ENCODE measurements at regions not wholly inside any gene's neighbourhood (a gene's known extent, or its start where the extent isn't known, plus 50 kb on each side); places are given as distances from the start of the nearest gene placed in this dataset.

GRCh38 chr2:234285541-234285940, 211.3 kb downstream of the ARL4C start:
- H3K27ac ChIP-seq (ENCODE audit: low read length), result no peak overlapping the region
- H2AFZ ChIP-seq (ENCODE audit: low read length), result no peak overlapping the region
- DNase-seq, result no peak
- peaks cover 19% of the 10 kb centered on the region for H3K4me1 ChIP-seq (ENCODE audit: low read length)
- TF ChIP-seq EZH2phosphoT487 (IDR thresholded peaks at IDR 0.05; ENCODE audit: low read length), result no peak
- no peak for TF ChIP-seq EZH2 (optimal IDR thresholded peaks at IDR 0.05; ENCODE audit: low read depth, low read length)
- no peak for TF ChIP-seq CTCF (IDR thresholded peaks at IDR 0.05; ENCODE audit: low read length)
- H3K36me3 ChIP-seq (replicated peaks; ENCODE audit: insufficient read depth, low read length), result no peaks in the 10 kb centered on the region
- no peaks in the 10 kb centered on the region for H4K20me1 ChIP-seq (ENCODE audit: insufficient read depth, low read length)
- H3K79me2 ChIP-seq (ENCODE audit: low read length), result no peaks in the 10 kb centered on the region
- H3K4me2 ChIP-seq (ENCODE audit: low read depth, low read length), result no peak overlapping the region
- no peak overlapping the region for H3K4me3 ChIP-seq (ENCODE audit: low read length)
- H3K27me3 ChIP-seq (replicated peaks; ENCODE audit: insufficient read depth, low read length), result no peaks in the 10 kb centered on the region
- H3K9me3 ChIP-seq (replicated peaks; ENCODE audit: insufficient read depth, low read length), result no peaks in the 10 kb centered on the region
- peaks cover 12% of the 10 kb centered on the region; the same call in 1 of the 2 replicates for H3F3A ChIP-seq (ENCODE audit: insufficient read depth, low read length)
- no peaks in the 10 kb centered on the region for H3K9me2 ChIP-seq (replicated peaks; ENCODE audit: insufficient read depth, low read length)
- no peak overlapping the region for H3K9ac ChIP-seq (ENCODE audit: low read length)

DNA sequence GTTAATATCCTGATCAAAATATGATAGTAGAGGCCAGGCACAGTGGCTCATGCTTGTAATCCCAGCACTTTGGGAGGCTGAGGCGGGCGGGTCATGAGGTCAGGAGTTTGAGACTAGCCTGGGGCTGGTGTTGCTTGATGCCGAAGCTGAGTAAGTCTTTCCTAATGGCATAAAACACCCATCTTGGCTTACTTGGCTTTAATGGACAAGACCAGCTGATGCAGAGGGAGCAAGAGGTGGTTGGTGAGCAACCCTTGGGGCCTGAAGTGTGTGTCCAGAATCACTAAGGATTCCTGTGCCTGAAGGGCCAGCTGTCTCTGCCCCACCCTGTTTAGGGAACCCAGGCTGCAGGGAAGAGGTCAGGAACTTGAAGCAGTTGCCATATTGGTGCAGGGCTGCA, 217.2 kb downstream of the ARL4C start:
- no peaks in the 10 kb centered on the region for H3K79me2 ChIP-seq (ENCODE audit: low read length)
- H2AFZ ChIP-seq (ENCODE audit: low read length), result no peak overlapping the region
- H3K9me3 ChIP-seq (replicated peaks; ENCODE audit: insufficient read depth, low read length), result no peaks in the 10 kb centered on the region
- TF ChIP-seq CTCF (IDR thresholded peaks at IDR 0.05; ENCODE audit: low read length) (no peak), EZH2 (optimal IDR thresholded peaks at IDR 0.05; ENCODE audit: low read depth, low read length) (no peak), EZH2phosphoT487 (IDR thresholded peaks at IDR 0.05; ENCODE audit: low read length) (no peak)
- H3K4me3 ChIP-seq (ENCODE audit: low read length), result no peak overlapping the region
- no peak for DNase-seq
- H3K4me2 ChIP-seq (ENCODE audit: low read depth, low read length), result no peak overlapping the region
- no peaks in the 10 kb centered on the region for H3K27me3 ChIP-seq (replicated peaks; ENCODE audit: insufficient read depth, low read length)
- H3K9ac ChIP-seq (ENCODE audit: low read length), result no peak overlapping the region
- H3K36me3 ChIP-seq (replicated peaks; ENCODE audit: insufficient read depth, low read length), result no peaks in the 10 kb centered on the region
- H3K9me2 ChIP-seq (replicated peaks; ENCODE audit: insufficient read depth, low read length), result no peaks in the 10 kb centered on the region
- no peaks in the 10 kb centered on the region for H4K20me1 ChIP-seq (ENCODE audit: insufficient read depth, low read length)
- no peaks in the 10 kb centered on the region for H3F3A ChIP-seq (ENCODE audit: insufficient read depth, low read length)
- H3K27ac ChIP-seq (ENCODE audit: low read length), result no peak overlapping the region
- H3K4me1 ChIP-seq (ENCODE audit: low read length), result no peaks in the 10 kb centered on the region

DNA sequence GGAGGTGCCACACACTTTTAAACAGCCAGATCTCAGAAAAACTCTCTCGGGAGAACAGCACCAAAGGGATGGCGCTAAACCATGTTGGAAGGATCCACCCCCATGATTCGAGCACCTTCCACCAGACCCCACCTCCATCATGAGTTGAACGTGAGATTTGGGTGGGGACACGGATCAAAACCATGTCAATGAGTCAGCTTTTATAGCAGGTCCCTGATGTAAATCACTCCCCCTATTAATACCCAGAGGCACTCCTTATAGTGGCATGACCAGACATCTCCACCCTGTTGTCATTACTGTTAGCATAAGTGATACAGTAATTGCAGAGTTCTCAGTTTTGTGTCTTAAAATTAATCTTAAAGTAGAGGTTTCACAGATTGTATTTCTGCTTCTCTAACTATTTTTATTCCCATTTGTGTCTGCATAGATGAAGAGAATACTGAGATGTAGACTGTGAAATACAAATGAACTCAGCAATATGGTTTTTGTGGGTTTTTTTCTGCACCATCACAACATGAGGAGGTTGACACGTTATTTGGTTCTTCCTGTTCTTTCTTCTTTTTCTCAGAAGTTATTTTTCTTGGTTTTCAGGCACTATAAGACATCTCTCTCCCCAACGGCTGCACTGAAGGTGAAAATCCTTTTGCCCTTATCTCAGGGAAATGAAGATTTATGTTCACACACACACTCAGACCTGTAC, 218.2 kb downstream of the ARL4C start:
- Histone ChIP-seq H3K9me2 (replicated peaks; ENCODE audit: insufficient read depth, low read length) (no peaks in the 10 kb centered on the region), H3K4me3 (ENCODE audit: low read length) (no peak overlapping the region), H3K4me2 (ENCODE audit: low read depth, low read length) (no peak overlapping the region), H2AFZ (ENCODE audit: low read length) (no peak overlapping the region), H4K20me1 (ENCODE audit: insufficient read depth, low read length) (no peaks in the 10 kb centered on the region), H3K4me1 (ENCODE audit: low read length) (no peaks in the 10 kb centered on the region), H3K9me3 (replicated peaks; ENCODE audit: insufficient read depth, low read length) (no peaks in the 10 kb centered on the region), H3K9ac (ENCODE audit: low read length) (no peak overlapping the region), H3K27me3 (replicated peaks; ENCODE audit: insufficient read depth, low read length) (no peaks in the 10 kb centered on the region), H3K36me3 (replicated peaks; ENCODE audit: insufficient read depth, low read length) (no peaks in the 10 kb centered on the region), H3K27ac (ENCODE audit: low read length) (no peak overlapping the region), H3K79me2 (ENCODE audit: low read length) (no peaks in the 10 kb centered on the region), H3F3A (ENCODE audit: insufficient read depth, low read length) (no peaks in the 10 kb centered on the region)
- DNase-seq, result no peak
- TF ChIP-seq CTCF (IDR thresholded peaks at IDR 0.05; ENCODE audit: low read length) (no peak), EZH2phosphoT487 (IDR thresholded peaks at IDR 0.05; ENCODE audit: low read length) (no peak), EZH2 (optimal IDR thresholded peaks at IDR 0.05; ENCODE audit: low read depth, low read length) (no peak)
